H1 (cell line): ENCODE measurements at regions not wholly inside any gene's neighbourhood (a gene's known extent, or its start where the extent isn't known, plus 50 kb on each side); places are given as distances from the start of the nearest gene placed in this dataset.

Source experiments
- CTCF ChIA-PET: fragments of 300-600 bp; sonication (Branson Sonifier 250); formaldehyde crosslinking; loops from one replicate; lab custom pipeline; 2021; ENCODE audit not compliant: partially characterized antibody; lab: Charles Lee
- POLR2A ChIA-PET: fragments of 300-600 bp; sonication (Branson Sonifier 250); formaldehyde crosslinking; loops from one replicate; lab custom pipeline; 2021; ENCODE audit warnings: inconsistent platforms; ENCODE audit not compliant: partially characterized antibody; lab: Charles Lee
- DNase-seq, 2 experiments: peaks; one replicate each; pipeline versions ENCODE4 v3.0.0 to v3.0.0-alpha.2; 2010 to 2022; ENCODE audit warnings: low spot score in 2 of 2, low read depth in 1 of 2, mixed read lengths in 1 of 2
- FAIRE-seq: peaks from 2 replicates; lab custom pipeline; 2011; peaks lifted over from hg19 to GRCh38; lab: Jason Lieb, UNC
- H2AFZ ChIP-seq: 2 replicates; pipeline ENCODE4 v1.8.1; 2012; ENCODE audit warnings: low read length, inconsistent platforms
- H2AK5ac ChIP-seq: 2 replicates; pipeline ENCODE4 v1.6.1; 2013; ENCODE audit warnings: low read depth, low read length
- H2BK120ac ChIP-seq: replicated peaks from 2 replicates; pipeline ENCODE3; 2013; ENCODE audit warnings: low read depth, low read length, inconsistent platforms
- H2BK12ac ChIP-seq: 2 replicates; pipeline ENCODE4 v1.6.1; 2013; ENCODE audit warnings: low read depth, low read length
- H2BK15ac ChIP-seq: 2 replicates; pipeline ENCODE4 v1.6.1; 2013; ENCODE audit warnings: low read length
- H2BK20ac ChIP-seq: 2 replicates; pipeline ENCODE4 v1.6.1; 2013; ENCODE audit warnings: low read length
- H2BK5ac ChIP-seq: 2 replicates; pipeline ENCODE4 v1.6.1; 2013; ENCODE audit warnings: low read depth, low read length
- H3K14ac ChIP-seq: 2 replicates; pipeline ENCODE4 v1.6.1; 2013; ENCODE audit warnings: inconsistent platforms; ENCODE audit not compliant: insufficient read length
- H3K18ac ChIP-seq: 2 replicates; pipeline ENCODE4 v1.6.1; 2013; ENCODE audit warnings: low read length; ENCODE audit errors: extremely low read depth
- H3K23ac ChIP-seq: 2 replicates; pipeline ENCODE4 v1.6.1; 2013; ENCODE audit warnings: inconsistent platforms; ENCODE audit not compliant: insufficient read length
- H3K23me2 ChIP-seq: 2 replicates; pipeline ENCODE4 v1.6.1; 2013; ENCODE audit warnings: low read depth, low read length
- H3K27ac ChIP-seq: 2 replicates; pipeline ENCODE4 v1.6.1; 2011; ENCODE audit warnings: low read depth, low read length, inconsistent platforms
- H3K27me3 ChIP-seq, 4 experiments: replicated peaks in 1 of 4; 1 replicate in 1 of 4; 2 replicates in 3 of 4; pipeline versions ENCODE4 v1.6.1 to v1.8.1; 2011 to 2013; ENCODE audit warnings: low read length in 3 of 4, mild to moderate bottlenecking in 3 of 4, inconsistent platforms in 2 of 4, mixed read lengths in 2 of 4, moderate library complexity in 1 of 4; ENCODE audit not compliant: control insufficient read depth in 3 of 4, insufficient read depth in 3 of 4; ENCODE audit errors: extremely low read depth in 1 of 4
- H3K36me3 ChIP-seq, 4 experiments: 2 replicates each; pipeline versions ENCODE4 v1.6.1 to v1.8.1; 2011 to 2013; ENCODE audit warnings: mild to moderate bottlenecking in 4 of 4, low read length in 3 of 4, moderate library complexity in 2 of 4, control low read depth in 1 of 4, inconsistent platforms in 1 of 4; ENCODE audit not compliant: insufficient read depth in 4 of 4, control insufficient read depth in 2 of 4
- H3K4ac ChIP-seq: replicated peaks from 2 replicates; pipeline ENCODE3; 2013; ENCODE audit warnings: low read length, low read depth, mixed read lengths, inconsistent platforms; ENCODE audit not compliant: insufficient read length
- H3K4me1 ChIP-seq, 4 experiments: replicated peaks in 1 of 4; 1 replicate in 1 of 4; 2 replicates in 3 of 4; pipeline versions ENCODE4 v1.6.1 to v1.8.1; 2011 to 2013; ENCODE audit warnings: low read length in 3 of 4, inconsistent platforms in 2 of 4, mixed read lengths in 1 of 4; ENCODE audit not compliant: insufficient read depth in 4 of 4, control insufficient read depth in 3 of 4
- H3K4me2 ChIP-seq, 2 experiments: 2 replicates each; pipeline versions ENCODE4 v1.6.1 to v1.8.1; 2011 to 2013; ENCODE audit warnings: low read depth in 2 of 2, low read length in 2 of 2, control low read depth in 1 of 2, inconsistent platforms in 1 of 2, mild to moderate bottlenecking in 1 of 2; ENCODE audit not compliant: insufficient read depth in 1 of 2
- H3K4me3 ChIP-seq, 4 experiments: fragments of 200-600, 300-600 bp in 1 of 4; sonication (generic), shearing (Covaris generic), sonication (Bioruptor Twin) in 1 of 4; 2 replicates each; pipeline versions ENCODE4 v1.5.1 to v1.8.1; 2011 to 2016; ENCODE audit warnings: low read length in 4 of 4, low read depth in 3 of 4, control low read depth in 2 of 4, inconsistent platforms in 2 of 4, mild to moderate bottlenecking in 2 of 4, mixed read lengths in 1 of 4, moderate library complexity in 1 of 4; ENCODE audit not compliant: insufficient read depth in 2 of 4; ENCODE audit errors: extremely low read depth in 1 of 4
- H3K56ac ChIP-seq: replicated peaks from 2 replicates; pipeline ENCODE3; 2013; ENCODE audit warnings: low read depth, mild to moderate bottlenecking, mixed read lengths, low read length, inconsistent platforms; ENCODE audit not compliant: insufficient read length
- H3K79me1 ChIP-seq: 2 replicates; pipeline ENCODE4 v1.6.1; 2013; ENCODE audit warnings: low read depth, low read length, control low read depth
- H3K79me2 ChIP-seq, 2 experiments: 2 replicates each; pipeline versions ENCODE4 v1.6.1 to v1.8.1; 2012 to 2013; ENCODE audit warnings: low read length in 2 of 2, mild to moderate bottlenecking in 2 of 2, inconsistent platforms in 1 of 2; ENCODE audit not compliant: insufficient read depth in 2 of 2, control insufficient read depth in 1 of 2
- H3K9ac ChIP-seq, 4 experiments: replicated peaks in 1 of 4; 1 replicate in 1 of 4; 2 replicates in 3 of 4; pipeline versions ENCODE4 v1.6.1 to v1.8.1; 2011 to 2013; ENCODE audit warnings: low read depth in 3 of 4, low read length in 3 of 4, control low read depth in 2 of 4, mild to moderate bottlenecking in 2 of 4, moderate library complexity in 2 of 4, inconsistent platforms in 1 of 4; ENCODE audit errors: extremely low read depth in 1 of 4
- H3K9me3 ChIP-seq, 2 experiments: 2 replicates each; pipeline versions ENCODE4 v1.6.1 to v1.8.1; 2012 to 2013; ENCODE audit warnings: mild to moderate bottlenecking in 2 of 2, moderate library complexity in 2 of 2, control low read depth in 1 of 2, inconsistent platforms in 1 of 2, low read depth in 1 of 2, low read length in 1 of 2, mixed read lengths in 1 of 2; ENCODE audit not compliant: insufficient read depth in 2 of 2
- H4K20me1 ChIP-seq, 2 experiments: replicated peaks in 1 of 2; 2 replicates each; pipeline versions ENCODE3 to v1.8.1; 2011 to 2013; ENCODE audit warnings: inconsistent platforms in 2 of 2, low read length in 2 of 2, mild to moderate bottlenecking in 1 of 2; ENCODE audit not compliant: insufficient read depth in 2 of 2, control insufficient read depth in 1 of 2
- H4K5ac ChIP-seq: 2 replicates; pipeline ENCODE4 v1.6.1; 2013; ENCODE audit warnings: low read length, low read depth, mixed read lengths, inconsistent platforms; ENCODE audit not compliant: insufficient read length
- H4K8ac ChIP-seq: 2 replicates; pipeline ENCODE4 v1.8.0; 2013; ENCODE audit warnings: mild to moderate bottlenecking, moderate library complexity, low read length, inconsistent platforms; ENCODE audit not compliant: insufficient read depth; ENCODE audit errors: extremely low read depth
- H4K91ac ChIP-seq: replicated peaks from 2 replicates; pipeline ENCODE3; 2013; ENCODE audit warnings: low read length, mixed read lengths, inconsistent platforms; ENCODE audit not compliant: insufficient read length
- BCL11A ChIP-seq, 2 experiments: IDR thresholded peaks; one replicate each; pipeline ENCODE4 v1.6.1; 2011; ENCODE audit warnings: low read depth in 2 of 2, low read length in 2 of 2, mild to moderate bottlenecking in 2 of 2
- KDM1A ChIP-seq: fragments of 200-600, 300-600 bp; sonication (generic); IDR thresholded peaks from 2 replicates; pipeline ENCODE4 v1.7.1; 2016; ENCODE audit warnings: mild to moderate bottlenecking, low read length, borderline replicate concordance
- POLR2AphosphoS5 ChIP-seq: IDR thresholded peaks from 2 replicates; pipeline ENCODE4 v1.6.1; 2011; ENCODE audit warnings: low read depth, low read length
- RFX5 ChIP-seq: IDR thresholded peaks from 2 replicates; pipeline ENCODE4 v1.6.1; 2011; ENCODE audit warnings: low read depth, low read length, improper control_type of control experiment, borderline replicate concordance
- RXRA ChIP-seq: IDR thresholded peaks from 2 replicates; pipeline ENCODE4 v1.6.1; 2011; ENCODE audit warnings: low read depth, mild to moderate bottlenecking, low read length, moderate library complexity; ENCODE audit not compliant: insufficient read depth
- TAF7 ChIP-seq: optimal IDR thresholded peaks from 2 replicates; pipeline ENCODE3; 2011; ENCODE audit warnings: low read depth, mild to moderate bottlenecking, inconsistent platforms, low read length, moderate library complexity, borderline replicate concordance
- TCF12 ChIP-seq: IDR thresholded peaks from 2 replicates; pipeline ENCODE4 v1.6.1; 2011; ENCODE audit warnings: low read depth, mild to moderate bottlenecking, low read length
- TEAD4 ChIP-seq: IDR thresholded peaks from 2 replicates; pipeline ENCODE4 v1.6.1; 2012; ENCODE audit warnings: low read depth, low read length, inconsistent platforms, mixed read lengths
- WGBS, 2 experiments: shearing (Covaris generic) in 1 of 2; methylation state at CpG; one replicate each; pipeline versions ENCODE4 v1.1.6 to v1.1.7; 2013 to 2015; ENCODE audit warnings: low lambda C conversion rate in 2 of 2, mixed read lengths in 2 of 2, inconsistent platforms in 1 of 2, low coverage in 1 of 2, missing lambda C conversion rate in 1 of 2; ENCODE audit not compliant: insufficient replicate concordance in 2 of 2, insufficient coverage in 1 of 2, insufficient read length in 1 of 2; ENCODE audit errors: extremely low coverage in 1 of 2, missing lambda C conversion rate in 1 of 2; 5-methylcytosine and 5-hydroxymethylcytosine counted together
- TF ChIP-seq, protein P1 (sequence below): IDR thresholded peaks from 2 replicates; pipeline ENCODE4 v1.6.1; 2011; ENCODE audit warnings: low read length, improper control_type of control experiment

DNA sequence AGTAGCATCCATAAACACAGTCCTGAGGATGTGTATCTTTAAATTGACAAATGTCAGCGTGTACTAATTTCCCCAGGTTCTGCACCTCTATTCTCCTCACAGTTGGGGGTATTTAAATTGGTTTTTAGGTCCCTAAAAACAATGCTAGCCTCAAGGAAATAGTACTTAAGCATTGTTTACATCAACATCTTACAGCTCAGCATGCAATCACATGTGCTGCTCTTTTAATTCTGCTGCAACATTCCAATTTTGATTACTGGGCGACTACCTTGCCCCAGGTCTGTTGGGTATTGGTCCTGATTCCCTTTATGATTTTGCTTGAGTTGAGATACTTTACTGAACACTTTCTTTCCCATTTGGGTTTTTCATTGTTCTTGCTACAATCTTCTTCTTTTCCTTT is 616.6 kb downstream of the CCER1 start:
- no peaks in the 10 kb centered on the region for H3K36me3 ChIP-seq
- H3K79me2 ChIP-seq, result no peaks in the 10 kb centered on the region
- FAIRE-seq, result peak; percentile 86
- H3K23me2 ChIP-seq, result no peaks in the 10 kb centered on the region
- H4K20me1 ChIP-seq, result no peaks in the 10 kb centered on the region
- DNase-seq, result no peak
- H2BK12ac ChIP-seq, result no peak overlapping the region
- H3K14ac ChIP-seq, result no peak overlapping the region
- peak overlapping the region in 1 of 2 experiments; percentile 43; a peak in 1 of 4 replicates for H3K4me2 ChIP-seq
- no peak overlapping the region for H4K91ac ChIP-seq
- peaks cover 0 to 4% (median under 1%) of the 10 kb centered on the region in 4 experiments; a peak in 1 of 7 replicates for H3K27me3 ChIP-seq
- H3K9ac ChIP-seq, result no peak overlapping the region
- no peak overlapping the region for H3K18ac ChIP-seq
- H2AK5ac ChIP-seq, result no peak overlapping the region
- CTCF ChIA-PET, result no interaction called here
- no peak overlapping the region for H4K5ac ChIP-seq
- WGBS, 2 experiments, result 2% methylated on average over 2 of the region's 2 CpGs; no CpG with 5 or more reads in 1 of the 2 experiments
- H3K4me3 ChIP-seq, result no peak overlapping the region
- no peak overlapping the region for H2BK20ac ChIP-seq
- no peak overlapping the region for H3K56ac ChIP-seq
- POLR2A ChIA-PET, result no interaction called here
- no peak overlapping the region for H3K4ac ChIP-seq
- peaks cover 0 to 9% (median 2%) of the 10 kb centered on the region in 4 experiments; a peak in 2 of 7 replicates for H3K4me1 ChIP-seq
- H2BK15ac ChIP-seq, result no peak overlapping the region
- no peaks in the 10 kb centered on the region for H3K9me3 ChIP-seq
- no peaks in the 10 kb centered on the region for H3K79me1 ChIP-seq
- no peak overlapping the region for H3K27ac ChIP-seq
- no peak overlapping the region for H2BK5ac ChIP-seq
- no peak overlapping the region for H2AFZ ChIP-seq
- H4K8ac ChIP-seq, result no peak overlapping the region
- H2BK120ac ChIP-seq, result no peak overlapping the region
- H3K23ac ChIP-seq, result no peak overlapping the region
- TF ChIP-seq, protein P1, sequence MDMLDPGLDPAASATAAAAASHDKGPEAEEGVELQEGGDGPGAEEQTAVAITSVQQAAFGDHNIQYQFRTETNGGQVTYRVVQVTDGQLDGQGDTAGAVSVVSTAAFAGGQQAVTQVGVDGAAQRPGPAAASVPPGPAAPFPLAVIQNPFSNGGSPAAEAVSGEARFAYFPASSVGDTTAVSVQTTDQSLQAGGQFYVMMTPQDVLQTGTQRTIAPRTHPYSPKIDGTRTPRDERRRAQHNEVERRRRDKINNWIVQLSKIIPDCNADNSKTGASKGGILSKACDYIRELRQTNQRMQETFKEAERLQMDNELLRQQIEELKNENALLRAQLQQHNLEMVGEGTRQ, result no peak
- TF ChIP-seq BCL11A (IDR thresholded peaks at IDR 0.05; ENCODE audit: low read depth in 2 of 2, low read length in 2 of 2) (no peak), RFX5 (no peak), TAF7 (no peak), TEAD4 (peak; percentile 41; the same call in 1 of the 2 replicates), RXRA (no peak), KDM1A (no peak), POLR2AphosphoS5 (peak; percentile 74), TCF12 (0 out of 2 replicates have a peak, but pooled peaks have one; percentile 73)
